ENCODE measurements at regions not wholly inside any gene's neighbourhood (a gene's known extent, or its start where the extent isn't known, plus 50 kb on each side); places are given as distances from the start of the nearest gene placed in this dataset.
"Not testable (repeated sequence)": the region's sequence is repeated elsewhere in the genome, so short reads cannot be mapped to it uniquely, and the experiment has no call there.

DNA sequence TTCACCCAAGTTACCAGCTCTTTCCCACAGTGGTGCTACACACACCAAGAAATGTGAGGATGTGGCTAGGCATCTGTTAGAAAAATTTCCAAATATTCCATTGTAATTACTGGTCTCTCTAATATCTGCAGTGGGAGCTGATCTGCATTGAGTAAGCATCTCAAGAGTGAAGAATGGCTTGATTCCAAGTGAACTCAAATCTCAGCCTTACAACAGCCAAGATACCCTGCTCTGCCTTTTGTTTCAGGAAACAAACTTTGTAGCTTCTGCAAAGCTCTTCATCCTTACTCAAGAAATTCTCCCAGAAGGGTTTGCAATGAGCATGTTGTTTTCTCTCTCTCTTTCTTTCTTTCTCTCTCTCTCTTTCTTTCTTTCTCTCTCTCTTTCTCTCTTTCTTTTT lies 181.1 kb downstream of the FCRL5 start:
- no peaks in the 10 kb centered on the region for H3K27me3 ChIP-seq (ENCODE audit: control insufficient read depth, insufficient read depth, low read length)
- H3K4me3 ChIP-seq (ENCODE audit: low read depth, low read length): no peak overlapping the region
- no peak overlapping the region for H2AFZ ChIP-seq
- no peaks in the 10 kb centered on the region for H3K9me3 ChIP-seq (ENCODE audit: control insufficient read depth, low read length)
- H3K4me2 ChIP-seq (ENCODE audit: low read length): no peak overlapping the region
- H3K27ac ChIP-seq: no peak overlapping the region
- no peak overlapping the region for H3K9ac ChIP-seq
- H3K4me1 ChIP-seq: no peaks in the 10 kb centered on the region
- no peaks in the 10 kb centered on the region for H3K36me3 ChIP-seq (ENCODE audit: control insufficient read depth, insufficient read depth, low read length)
- no peaks in the 10 kb centered on the region for H3K79me2 ChIP-seq
- TF ChIP-seq CTCF (IDR thresholded peaks at IDR 0.05): no peak

GRCh38 chr1:157370698-157371097 lies 181.6 kb downstream of the FCRL5 start:
- H2AFZ ChIP-seq: no peak overlapping the region
- H3K4me3 ChIP-seq (ENCODE audit: low read depth, low read length): no peak overlapping the region
- no peaks in the 10 kb centered on the region for H3K27me3 ChIP-seq (ENCODE audit: control insufficient read depth, insufficient read depth, low read length)
- H3K79me2 ChIP-seq: no peaks in the 10 kb centered on the region
- H3K27ac ChIP-seq: no peak overlapping the region
- H3K9ac ChIP-seq: no peak overlapping the region
- H3K4me1 ChIP-seq: no peaks in the 10 kb centered on the region
- no peaks in the 10 kb centered on the region for H3K9me3 ChIP-seq (ENCODE audit: control insufficient read depth, low read length)
- TF ChIP-seq CTCF (IDR thresholded peaks at IDR 0.05): no peak
- no peaks in the 10 kb centered on the region for H3K36me3 ChIP-seq (ENCODE audit: control insufficient read depth, insufficient read depth, low read length)
- no peak overlapping the region for H3K4me2 ChIP-seq (ENCODE audit: low read length)

DNA sequence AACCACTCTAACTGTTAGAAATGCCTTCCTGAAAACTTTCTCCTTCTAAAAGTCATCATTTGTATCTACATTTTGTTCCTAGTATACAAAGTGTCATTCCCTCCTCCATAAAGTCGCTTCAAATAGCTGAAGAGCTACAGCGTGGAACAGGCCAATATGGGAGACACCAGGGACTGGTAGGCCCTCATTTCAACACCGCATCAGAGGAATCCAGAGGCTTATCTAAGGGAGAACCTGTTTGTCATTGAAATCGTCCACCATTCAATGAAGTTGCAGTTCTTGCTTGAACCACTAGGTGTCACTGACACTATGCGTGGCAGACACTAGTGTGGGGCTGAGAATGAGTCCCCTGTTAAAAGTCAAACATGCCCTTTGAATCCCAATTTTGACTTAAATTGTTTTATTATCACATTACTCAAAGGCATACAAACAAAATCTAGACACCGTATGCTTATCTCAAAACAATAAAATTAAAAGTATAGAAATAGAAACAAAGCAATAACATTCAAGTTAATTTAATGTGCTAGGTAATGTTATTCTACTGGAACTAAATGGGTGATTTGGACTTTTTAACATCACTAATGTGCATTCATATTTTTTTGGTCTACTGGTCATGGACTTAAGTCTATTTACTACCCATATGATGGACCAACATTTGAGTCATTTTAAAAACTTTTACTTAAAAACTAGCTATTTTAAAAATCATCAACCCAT lies 182.3 kb downstream of the FCRL5 start:
- Histone ChIP-seq H3K27me3 (ENCODE audit: control insufficient read depth, insufficient read depth, low read length) (no peaks in the 10 kb centered on the region), H3K9me3 (ENCODE audit: control insufficient read depth, low read length) (no peaks in the 10 kb centered on the region), H2AFZ (no peak overlapping the region), H3K4me2 (ENCODE audit: low read length) (no peak overlapping the region), H3K79me2 (no peaks in the 10 kb centered on the region), H3K36me3 (ENCODE audit: control insufficient read depth, insufficient read depth, low read length) (no peaks in the 10 kb centered on the region), H3K4me1 (no peaks in the 10 kb centered on the region), H3K9ac (no peak overlapping the region), H3K4me3 (ENCODE audit: low read depth, low read length) (no peak overlapping the region), H3K27ac (no peak overlapping the region)
- peak; percentile 80 for TF ChIP-seq CTCF (IDR thresholded peaks at IDR 0.05)

GRCh38 chr1:157368941-157369340 lies 183.4 kb downstream of the FCRL5 start:
- H3K79me2 ChIP-seq; H3K9ac ChIP-seq; H3K27ac ChIP-seq; H3K4me3 ChIP-seq (ENCODE audit: low read depth, low read length); H2AFZ ChIP-seq; H3K27me3 ChIP-seq (ENCODE audit: control insufficient read depth, insufficient read depth, low read length); H3K36me3 ChIP-seq (ENCODE audit: control insufficient read depth, insufficient read depth, low read length); H3K4me2 ChIP-seq (ENCODE audit: low read length); H3K4me1 ChIP-seq; H3K9me3 ChIP-seq (ENCODE audit: control insufficient read depth, low read length): not testable (repeated sequence)

- Histone ChIP-seq H3K27me3 (ENCODE audit: control insufficient read depth, insufficient read depth, low read length) (no peaks in the 10 kb centered on the region), H3K79me2 (no peaks in the 10 kb centered on the region), H3K9me3 (ENCODE audit: control insufficient read depth, low read length) (no peaks in the 10 kb centered on the region), H3K36me3 (ENCODE audit: control insufficient read depth, insufficient read depth, low read length) (no peaks in the 10 kb centered on the region), H3K4me2 (ENCODE audit: low read length) (no peak overlapping the region), H3K9ac (no peak overlapping the region), H3K4me3 (ENCODE audit: low read depth, low read length) (no peak overlapping the region), H2AFZ (no peak overlapping the region), H3K27ac (no peak overlapping the region), H3K4me1 (no peaks in the 10 kb centered on the region)
- no peak for TF ChIP-seq CTCF (IDR thresholded peaks at IDR 0.05)
These were observed 184.0 kb downstream of the FCRL5 start for GRCh38 chr1:157368363-157368762.

Measured in parathyroid adenoma (tissue), 2 donors.